SK-N-MC (cell line): ENCODE measurements at regions not wholly inside any gene's neighbourhood (a gene's known extent, or its start where the extent isn't known, plus 50 kb on each side); places are given as distances from the start of the nearest gene placed in this dataset.

ENCODE experiments used
- DNase-seq: peaks from one replicate; pipeline ENCODE4 v3.0.0-alpha.2; 2011; ENCODE audit warnings: low read depth, low spot score
- H3K27ac ChIP-seq: fragments of 200-600 bp; sonication (generic); 2 replicates; pipeline ENCODE4 v1.5.1; 2016; ENCODE audit warnings: mixed run types
- H3K36me3 ChIP-seq: fragments of 200-600 bp; sonication (generic); 2 replicates; pipeline ENCODE4 v1.6.1; 2017; ENCODE audit warnings: antibody characterized with exemption, low read length, mixed read lengths; ENCODE audit not compliant: insufficient read depth
- H3K4me3 ChIP-seq: fragments of 200-600 bp; sonication (generic); 2 replicates; pipeline ENCODE4 v1.5.1; 2016
- H3K9ac ChIP-seq: fragments of 200-600 bp; sonication (generic); 2 replicates; pipeline ENCODE4 v1.8.0; 2017; ENCODE audit warnings: mixed run types, mixed read lengths; ENCODE audit not compliant: insufficient read length
- H3K9me3 ChIP-seq: fragments of 200-600 bp; sonication (generic); 2 replicates; pipeline ENCODE4 v1.6.1; 2017; ENCODE audit warnings: low read depth, mild to moderate bottlenecking, antibody characterized with exemption, low read length, moderate library complexity, mixed read lengths
- EZH2 ChIP-seq: fragments of 200-600 bp; sonication (generic); IDR thresholded peaks from one replicate; pipeline ENCODE4 v1.6.1; 2017; ENCODE audit warnings: antibody characterized with exemption
- FOXP2 ChIP-seq: optimal IDR thresholded peaks from 2 replicates; pipeline ENCODE3; 2011; ENCODE audit warnings: mild to moderate bottlenecking, moderate library complexity; ENCODE audit not compliant: insufficient read depth; ENCODE audit errors: extremely low read length, control extremely low read depth
- POLR2AphosphoS5 ChIP-seq: IDR thresholded peaks from 2 replicates; pipeline ENCODE4 v1.6.1; 2012; ENCODE audit warnings: mild to moderate bottlenecking, low read depth, low read length, borderline replicate concordance

GRCh38 chr10:128792426-128793140, 666.4 kb upstream of the MKI67 start:
- Histone ChIP-seq H3K9ac (no peak overlapping the region), H3K4me3 (no peak overlapping the region), H3K36me3 (no peaks in the 10 kb centered on the region), H3K27ac (no peak overlapping the region), H3K9me3 (no peaks in the 10 kb centered on the region)
- TF ChIP-seq EZH2 (no peak), FOXP2 (no peak), POLR2AphosphoS5 (no peak)
- DNase-seq = no peak

GRCh38 chr10:128793726-128794655, 667.8 kb upstream of the MKI67 start:
- H3K4me3 ChIP-seq = no peak overlapping the region
- no peak overlapping the region for H3K27ac ChIP-seq
- H3K9me3 ChIP-seq = no peaks in the 10 kb centered on the region
- H3K9ac ChIP-seq = no peak overlapping the region
- DNase-seq = no peak
- TF ChIP-seq POLR2AphosphoS5 = no peak
- no peak for TF ChIP-seq EZH2
- TF ChIP-seq FOXP2 = no peak
- no peaks in the 10 kb centered on the region for H3K36me3 ChIP-seq

DNA sequence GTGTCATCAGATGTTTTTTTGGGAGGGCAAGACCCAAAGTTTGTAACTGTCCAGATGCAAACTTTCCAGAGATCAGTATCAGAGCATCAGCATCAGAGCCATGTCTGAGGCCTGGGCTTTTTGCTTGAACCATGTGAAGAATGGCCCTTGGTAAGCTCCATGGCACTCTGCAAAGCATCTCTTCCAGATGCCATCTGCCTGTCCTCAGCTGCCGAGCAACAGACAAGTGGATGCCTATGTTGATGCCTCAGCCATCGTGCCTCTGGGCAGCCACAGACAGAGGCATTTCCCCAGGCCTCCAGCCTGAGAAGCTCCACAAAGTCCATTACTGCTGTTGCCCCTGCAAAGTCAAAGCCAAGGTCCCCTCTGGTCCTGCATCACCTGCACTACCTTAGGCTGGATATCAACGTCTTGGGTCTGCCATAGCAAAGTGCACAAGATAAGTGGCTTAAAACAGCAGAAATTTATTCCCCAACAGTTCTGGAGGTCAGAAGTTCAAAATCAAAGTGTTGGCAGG, 670.2 kb upstream of the MKI67 start:
- no peaks in the 10 kb centered on the region for H3K9me3 ChIP-seq
- H3K9ac ChIP-seq = no peak overlapping the region
- no peak for DNase-seq

GRCh38 chr10:128802062-128802461, 665.0 kb upstream of the MGMT start:
- Histone ChIP-seq H3K9ac (no peak overlapping the region), H3K9me3 (no peaks in the 10 kb centered on the region), H3K4me3 (no peak overlapping the region), H3K27ac (no peak overlapping the region), H3K36me3 (no peaks in the 10 kb centered on the region)
- no peak for TF ChIP-seq POLR2AphosphoS5
- TF ChIP-seq FOXP2 = no peak
- no peak for TF ChIP-seq EZH2
- DNase-seq = no peak

More for the DNA sequence above, 670.2 kb upstream of the MKI67 start:
- Histone ChIP-seq H3K27ac (no peak overlapping the region), H3K36me3 (no peaks in the 10 kb centered on the region), H3K4me3 (no peak overlapping the region)
- TF ChIP-seq EZH2 (no peak), FOXP2 (no peak), POLR2AphosphoS5 (no peak)

GRCh38 chr10:128803790-128804189, 663.3 kb upstream of the MGMT start:
- H3K4me3 ChIP-seq = no peak overlapping the region
- no peaks in the 10 kb centered on the region for H3K9me3 ChIP-seq
- H3K9ac ChIP-seq = no peak overlapping the region
- H3K36me3 ChIP-seq = no peaks in the 10 kb centered on the region
- no peak overlapping the region for H3K27ac ChIP-seq
- TF ChIP-seq EZH2 = no peak
- no peak for TF ChIP-seq POLR2AphosphoS5
- no peak for TF ChIP-seq FOXP2
- no peak for DNase-seq

DNA sequence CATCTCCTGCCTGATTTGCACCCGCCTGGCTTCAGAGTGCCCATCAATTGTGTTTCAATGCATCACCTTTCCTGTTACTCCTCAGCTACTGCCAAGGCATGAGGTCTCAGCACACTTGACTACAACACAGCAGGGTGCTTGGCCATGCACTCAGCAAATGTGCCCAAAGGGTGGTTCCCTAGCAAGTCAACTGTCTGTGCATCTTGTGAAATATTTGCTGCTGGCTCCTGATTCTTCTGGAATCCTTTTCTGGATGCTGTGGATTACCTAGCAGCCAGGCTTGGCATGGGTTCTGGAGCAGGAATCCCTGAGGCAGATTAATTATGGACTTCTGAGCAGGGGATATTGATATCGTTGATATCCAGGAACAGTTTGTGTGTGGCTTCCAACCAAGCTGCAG, 662.6 kb upstream of the MGMT start:
- Histone ChIP-seq H3K36me3 (no peaks in the 10 kb centered on the region), H3K9ac (no peak overlapping the region), H3K4me3 (no peak overlapping the region), H3K27ac (no peak overlapping the region), H3K9me3 (no peaks in the 10 kb centered on the region)
- DNase-seq = no peak
- no peak for TF ChIP-seq FOXP2
- no peak for TF ChIP-seq POLR2AphosphoS5
- no peak for TF ChIP-seq EZH2

DNA sequence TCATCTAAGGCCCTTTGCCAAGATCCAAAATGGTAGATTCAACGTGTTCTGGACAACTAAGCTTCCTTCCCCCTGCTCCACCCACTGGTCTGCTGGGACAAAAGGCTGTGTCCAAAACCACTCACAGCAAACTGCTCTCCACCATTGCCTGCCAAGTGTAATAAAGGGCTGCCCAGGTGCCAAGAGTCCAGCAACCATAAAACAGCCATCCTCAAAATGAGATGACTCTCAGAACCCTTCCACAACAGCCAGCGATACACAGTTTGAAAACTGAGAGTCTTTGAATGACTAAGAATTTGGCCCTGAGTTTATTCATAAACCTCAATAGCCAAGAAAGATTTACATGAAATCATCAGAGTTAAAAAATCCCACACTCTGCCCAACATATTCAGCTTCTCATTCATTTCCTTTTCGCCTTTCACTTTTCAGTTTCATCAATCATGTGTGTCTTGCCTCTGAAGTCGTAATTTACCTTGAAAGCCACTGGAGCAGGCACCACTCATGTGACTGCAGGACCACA, 658.1 kb upstream of the MGMT start:
- no peak for DNase-seq
- TF ChIP-seq POLR2AphosphoS5 (no peak), EZH2 (no peak), FOXP2 (no peak)

GRCh38 chr10:128811511-128811910, 655.5 kb upstream of the MGMT start:
- Histone ChIP-seq H3K9me3 (no peaks in the 10 kb centered on the region), H3K27ac (no peak overlapping the region), H3K36me3 (no peaks in the 10 kb centered on the region), H3K4me3 (no peak overlapping the region), H3K9ac (no peak overlapping the region)
- TF ChIP-seq FOXP2 = no peak
- no peak for TF ChIP-seq EZH2
- no peak for TF ChIP-seq POLR2AphosphoS5
- no peak for DNase-seq

More for the DNA sequence above, 658.1 kb upstream of the MGMT start:
- Histone ChIP-seq H3K36me3 (no peaks in the 10 kb centered on the region), H3K4me3 (no peak overlapping the region), H3K9me3 (no peaks in the 10 kb centered on the region), H3K9ac (no peak overlapping the region), H3K27ac (no peak overlapping the region)
